Lower leg skin (tissue), 3 donors: ENCODE measurements at regions not wholly inside any gene's neighbourhood (a gene's known extent, or its start where the extent isn't known, plus 50 kb on each side); places are given as distances from the start of the nearest gene placed in this dataset.

ENCODE experiments used
- POLR2A ChIP-seq, 2 donors: fragments of 450-650 bp; IDR thresholded peaks; one replicate each; pipeline ENCODE4 v1.6.1; 2016 to 2017; ENCODE audit warnings: antibody characterized with exemption in 2 of 2, mild to moderate bottlenecking in 1 of 2, moderate library complexity in 1 of 2
- TF ChIP-seq, protein P1 (sequence below), 3 donors: fragments of 450-650 bp; IDR thresholded peaks; one replicate each; pipeline ENCODE4 v1.5.1; 2016; ENCODE audit warnings: antibody characterized with exemption in 3 of 3, mild to moderate bottlenecking in 3 of 3, moderate library complexity in 2 of 3

DNA sequence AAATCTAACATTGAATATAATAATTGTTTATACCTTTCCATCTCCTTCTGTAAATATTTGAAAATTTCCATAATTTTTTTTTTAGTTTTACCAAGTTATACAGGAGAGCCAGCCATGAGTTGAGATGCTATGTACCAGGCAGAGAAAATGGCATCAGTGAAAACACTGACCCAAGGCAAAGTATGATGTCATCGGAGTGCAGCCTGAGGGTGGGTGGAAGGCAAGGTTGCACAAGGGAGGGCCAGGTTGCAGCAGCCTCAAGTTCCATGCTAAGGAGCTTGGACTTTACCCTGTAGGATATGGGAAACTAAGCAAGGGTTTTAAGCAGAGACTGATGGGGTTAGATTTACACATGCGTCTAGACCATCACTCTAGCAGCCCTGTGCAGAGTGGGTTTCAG is 441.1 kb downstream of the BCAT1 start:
- TF ChIP-seq, protein P1, sequence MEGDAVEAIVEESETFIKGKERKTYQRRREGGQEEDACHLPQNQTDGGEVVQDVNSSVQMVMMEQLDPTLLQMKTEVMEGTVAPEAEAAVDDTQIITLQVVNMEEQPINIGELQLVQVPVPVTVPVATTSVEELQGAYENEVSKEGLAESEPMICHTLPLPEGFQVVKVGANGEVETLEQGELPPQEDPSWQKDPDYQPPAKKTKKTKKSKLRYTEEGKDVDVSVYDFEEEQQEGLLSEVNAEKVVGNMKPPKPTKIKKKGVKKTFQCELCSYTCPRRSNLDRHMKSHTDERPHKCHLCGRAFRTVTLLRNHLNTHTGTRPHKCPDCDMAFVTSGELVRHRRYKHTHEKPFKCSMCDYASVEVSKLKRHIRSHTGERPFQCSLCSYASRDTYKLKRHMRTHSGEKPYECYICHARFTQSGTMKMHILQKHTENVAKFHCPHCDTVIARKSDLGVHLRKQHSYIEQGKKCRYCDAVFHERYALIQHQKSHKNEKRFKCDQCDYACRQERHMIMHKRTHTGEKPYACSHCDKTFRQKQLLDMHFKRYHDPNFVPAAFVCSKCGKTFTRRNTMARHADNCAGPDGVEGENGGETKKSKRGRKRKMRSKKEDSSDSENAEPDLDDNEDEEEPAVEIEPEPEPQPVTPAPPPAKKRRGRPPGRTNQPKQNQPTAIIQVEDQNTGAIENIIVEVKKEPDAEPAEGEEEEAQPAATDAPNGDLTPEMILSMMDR (IDR thresholded peaks at IDR 0.05), result no peak
- TF ChIP-seq POLR2A (IDR thresholded peaks at IDR 0.05), result no peak
